IMR-90 (cell line): ENCODE measurements at regions not wholly inside any gene's neighbourhood (a gene's known extent, or its start where the extent isn't known, plus 50 kb on each side); places are given as distances from the start of the nearest gene placed in this dataset.

Experiments used
- BHLHE40 ChIP-seq: fragments of 150-350 bp; IDR thresholded peaks from 2 replicates; pipeline ENCODE4 v1.6.1; 2016; ENCODE audit warnings: mild to moderate bottlenecking, low read depth, low read length
- CHD1 ChIP-seq: IDR thresholded peaks from 2 replicates; pipeline ENCODE4 v1.6.1; 2012; ENCODE audit warnings: low read depth, low read length, improper control_type of control experiment
- MAFK ChIP-seq: IDR thresholded peaks from 2 replicates; pipeline ENCODE4 v1.6.1; 2012; ENCODE audit warnings: low read depth, low read length, improper control_type of control experiment
- MAZ ChIP-seq: IDR thresholded peaks from 2 replicates; pipeline ENCODE4 v1.6.1; 2012; ENCODE audit warnings: low read depth, mild to moderate bottlenecking, low read length, improper control_type of control experiment, moderate library complexity, borderline replicate concordance
- MXI1 ChIP-seq: IDR thresholded peaks from 2 replicates; pipeline ENCODE4 v1.6.1; 2012; ENCODE audit warnings: low read depth, mild to moderate bottlenecking, low read length, moderate library complexity, borderline replicate concordance
- NFE2L2 ChIP-seq: fragments of 150-350 bp; IDR thresholded peaks from 2 replicates; pipeline ENCODE4 v1.6.1; 2016; ENCODE audit warnings: low read depth, mild to moderate bottlenecking, low read length
- POLR2A ChIP-seq: IDR thresholded peaks from 2 replicates; pipeline ENCODE4 v1.6.1; 2012; ENCODE audit warnings: mild to moderate bottlenecking, low read depth, low read length
- RAD21 ChIP-seq: IDR thresholded peaks from 2 replicates; pipeline ENCODE4 v1.6.1; 2012; ENCODE audit warnings: low read length, improper control_type of control experiment
- RCOR1 ChIP-seq: IDR thresholded peaks from 2 replicates; pipeline ENCODE4 v1.6.1; 2012; ENCODE audit warnings: mild to moderate bottlenecking, low read length, improper control_type of control experiment; ENCODE audit not compliant: insufficient replicate concordance
- RFX5 ChIP-seq: IDR thresholded peaks from 2 replicates; pipeline ENCODE4 v1.8.0; 2012; ENCODE audit warnings: low read depth, mild to moderate bottlenecking, low read length, moderate library complexity
- SMC3 ChIP-seq: fragments of 150-350 bp; IDR thresholded peaks from 2 replicates; pipeline ENCODE4 v1.6.1; 2016; ENCODE audit warnings: low read depth, mild to moderate bottlenecking, antibody characterized with exemption, low read length, moderate library complexity
- TF ChIP-seq, protein P1 (sequence below): conservative IDR thresholded peaks from 2 replicates; pipeline ENCODE4 v1.5.1; 2012; ENCODE audit warnings: mild to moderate bottlenecking, low read depth, low read length, improper control_type of control experiment
- TF ChIP-seq, protein P2 (sequence below): fragments of 150-350 bp; IDR thresholded peaks from 2 replicates; pipeline ENCODE4 v1.6.1; 2017; ENCODE audit warnings: mild to moderate bottlenecking, antibody characterized with exemption, low read length, low read depth

DNA sequence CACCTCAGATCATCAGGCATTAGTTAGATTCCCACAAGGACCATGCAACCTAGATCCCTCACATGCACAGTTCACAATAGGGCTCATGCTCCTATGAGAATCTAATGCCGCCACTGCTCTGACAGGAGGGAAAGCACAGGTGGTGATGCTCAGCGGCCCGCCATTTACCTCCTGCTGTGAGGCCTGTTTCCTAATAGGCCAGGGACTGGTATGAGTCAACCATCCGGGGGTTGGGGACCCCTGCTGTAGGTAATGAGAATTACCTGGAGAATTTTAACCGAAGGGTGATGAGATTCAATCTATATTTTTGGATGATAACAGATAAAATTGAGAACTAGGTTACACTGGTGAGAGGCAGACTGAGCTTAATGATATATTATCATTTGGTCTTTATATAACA, 101.4 kb downstream of the LACC1 start:
- TF ChIP-seq, protein P1, sequence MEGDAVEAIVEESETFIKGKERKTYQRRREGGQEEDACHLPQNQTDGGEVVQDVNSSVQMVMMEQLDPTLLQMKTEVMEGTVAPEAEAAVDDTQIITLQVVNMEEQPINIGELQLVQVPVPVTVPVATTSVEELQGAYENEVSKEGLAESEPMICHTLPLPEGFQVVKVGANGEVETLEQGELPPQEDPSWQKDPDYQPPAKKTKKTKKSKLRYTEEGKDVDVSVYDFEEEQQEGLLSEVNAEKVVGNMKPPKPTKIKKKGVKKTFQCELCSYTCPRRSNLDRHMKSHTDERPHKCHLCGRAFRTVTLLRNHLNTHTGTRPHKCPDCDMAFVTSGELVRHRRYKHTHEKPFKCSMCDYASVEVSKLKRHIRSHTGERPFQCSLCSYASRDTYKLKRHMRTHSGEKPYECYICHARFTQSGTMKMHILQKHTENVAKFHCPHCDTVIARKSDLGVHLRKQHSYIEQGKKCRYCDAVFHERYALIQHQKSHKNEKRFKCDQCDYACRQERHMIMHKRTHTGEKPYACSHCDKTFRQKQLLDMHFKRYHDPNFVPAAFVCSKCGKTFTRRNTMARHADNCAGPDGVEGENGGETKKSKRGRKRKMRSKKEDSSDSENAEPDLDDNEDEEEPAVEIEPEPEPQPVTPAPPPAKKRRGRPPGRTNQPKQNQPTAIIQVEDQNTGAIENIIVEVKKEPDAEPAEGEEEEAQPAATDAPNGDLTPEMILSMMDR, result no peak
- TF ChIP-seq POLR2A (no peak), BHLHE40 (no peak), NFE2L2 (no peak), RFX5 (no peak), MAFK (no peak), RCOR1 (no peak), MAZ (no peak), RAD21 (no peak), SMC3 (no peak), MXI1 (no peak), CHD1 (no peak)
- TF ChIP-seq, protein P2, sequence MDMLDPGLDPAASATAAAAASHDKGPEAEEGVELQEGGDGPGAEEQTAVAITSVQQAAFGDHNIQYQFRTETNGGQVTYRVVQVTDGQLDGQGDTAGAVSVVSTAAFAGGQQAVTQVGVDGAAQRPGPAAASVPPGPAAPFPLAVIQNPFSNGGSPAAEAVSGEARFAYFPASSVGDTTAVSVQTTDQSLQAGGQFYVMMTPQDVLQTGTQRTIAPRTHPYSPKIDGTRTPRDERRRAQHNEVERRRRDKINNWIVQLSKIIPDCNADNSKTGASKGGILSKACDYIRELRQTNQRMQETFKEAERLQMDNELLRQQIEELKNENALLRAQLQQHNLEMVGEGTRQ, result no peak
